HepG2 (cell line): ENCODE measurements at regions not wholly inside any gene's neighbourhood (a gene's known extent, or its start where the extent isn't known, plus 50 kb on each side); places are given as distances from the start of the nearest gene placed in this dataset.

Experiments used
- AHDC1 ChIP-seq: sonication (generic); formaldehyde crosslinking; IDR thresholded peaks from 2 replicates; pipeline ENCODE4 v1.5.1; 2020; ENCODE audit warnings: mild to moderate bottlenecking, missing genetic modification reagents, borderline replicate concordance
- FOXA3 ChIP-seq: IDR thresholded peaks from 2 replicates; pipeline ENCODE4 v1.6.1; 2016; ENCODE audit warnings: missing genetic modification reagents, missing compliant biosample characterization
- GATAD2A ChIP-seq: IDR thresholded peaks from 2 replicates; pipeline ENCODE4 v1.6.1; 2016
- HMG20A ChIP-seq: IDR thresholded peaks from 2 replicates; pipeline ENCODE4 v1.6.1; 2016; ENCODE audit warnings: borderline replicate concordance
- ISL2 ChIP-seq: sonication (generic); formaldehyde crosslinking; IDR thresholded peaks from 2 replicates; pipeline ENCODE4 v1.5.0; 2020; ENCODE audit warnings: missing genetic modification reagents
- MAZ ChIP-seq, 2 experiments: sonication (generic) in 1 of 2; formaldehyde crosslinking in 1 of 2; IDR thresholded peaks; 2 replicates each; pipeline versions ENCODE4 v1.5.0 to v1.6.1; 2012 to 2020; ENCODE audit warnings: low read depth in 2 of 2, mild to moderate bottlenecking in 2 of 2, borderline replicate concordance in 1 of 2, improper control_type of control experiment in 1 of 2, low read length in 1 of 2, missing genetic modification reagents in 1 of 2, moderate library complexity in 1 of 2
- NR2C2 ChIP-seq: sonication (generic); formaldehyde crosslinking; IDR thresholded peaks from 2 replicates; pipeline ENCODE4 v1.4.0; 2020; ENCODE audit warnings: missing genetic modification reagents, mild to moderate bottlenecking, moderate library complexity, borderline replicate concordance
- SOX5 ChIP-seq: IDR thresholded peaks from 2 replicates; pipeline ENCODE4 v1.6.1; 2016; ENCODE audit warnings: borderline replicate concordance
- SOX6 ChIP-seq, 2 experiments: fragments of 450-650 bp in 1 of 2; sonication (generic) in 1 of 2; formaldehyde crosslinking in 1 of 2; IDR thresholded peaks; 2 replicates each; pipeline versions ENCODE4 v1.4.0 to v1.6.1; 2017 to 2020; ENCODE audit warnings: antibody characterized with exemption in 1 of 2, mild to moderate bottlenecking in 1 of 2, missing genetic modification reagents in 1 of 2
- ZBTB40 ChIP-seq, 2 experiments: fragments of 450-650 bp in 1 of 2; sonication (generic) in 1 of 2; formaldehyde crosslinking in 1 of 2; IDR thresholded peaks; 2 replicates each; pipeline versions ENCODE4 v1.6.1 to v1.8.0; 2016 to 2022; ENCODE audit warnings: antibody characterized with exemption in 1 of 2, mild to moderate bottlenecking in 1 of 2, missing genetic modification reagents in 1 of 2
- ZNF333 ChIP-seq: sonication (generic); formaldehyde crosslinking; IDR thresholded peaks from 2 replicates; pipeline ENCODE4 v1.4.0; 2020; ENCODE audit warnings: mild to moderate bottlenecking, missing genetic modification reagents, borderline replicate concordance
- ZNF710 ChIP-seq: sonication (generic); formaldehyde crosslinking; IDR thresholded peaks from 2 replicates; pipeline ENCODE4 v1.5.0; 2020; ENCODE audit warnings: mild to moderate bottlenecking, missing genetic modification reagents, borderline replicate concordance

GRCh38 chr3:82633319-82633718 is 871.9 kb upstream of the GBE1 start (continued):
- peak; percentile 26; the same call in 1 of the 2 replicates for TF ChIP-seq FOXA3 (CRISPR knock-in tag)
- no peak for TF ChIP-seq MAZ (IDR thresholded peaks at IDR 0.05; ENCODE audit: borderline replicate concordance, low read depth, low read length)
- TF ChIP-seq MAZ (CRISPR knock-in tag; IDR thresholded peaks at IDR 0.05; ENCODE audit: low read depth), result no peak
- TF ChIP-seq NR2C2, result no peak
- TF ChIP-seq SOX5 (CRISPR knock-in tag), result peak; percentile 81; the same call in 1 of the 2 replicates
- TF ChIP-seq SOX6 (IDR thresholded peaks at IDR 0.05), result no peak
- TF ChIP-seq SOX6 (CRISPR knock-in tag; IDR thresholded peaks at IDR 0.05), result peak; percentile 80
- TF ChIP-seq ZBTB40 (IDR thresholded peaks at IDR 0.05), result no peak
- no peak for TF ChIP-seq ZBTB40 (CRISPR knock-in tag; IDR thresholded peaks at IDR 0.05)
- TF ChIP-seq AHDC1 (CRISPR knock-in tag), result peak; percentile 27; the same call in 1 of the 2 replicates
- peak; percentile 42; the same call in 1 of the 2 replicates for TF ChIP-seq HMG20A (CRISPR knock-in tag)
- TF ChIP-seq ZNF333 (CRISPR knock-in tag), result no peak
- TF ChIP-seq ISL2, result peak; percentile 28; the same call in 1 of the 2 replicates
- peak; percentile 78; the same call in 1 of the 2 replicates for TF ChIP-seq ZNF710
- TF ChIP-seq GATAD2A (CRISPR knock-in tag), result peak; percentile 36; the same call in 1 of the 2 replicates
